ENCODE measurements at regions not wholly inside any gene's neighbourhood (a gene's known extent, or its start where the extent isn't known, plus 50 kb on each side); places are given as distances from the start of the nearest gene placed in this dataset.

- 54 to 64% (median 58%) methylated on average over 21 to 27 of the region's 27 CpGs for WGBS, 4 donors
- no peaks in the 10 kb centered on the region for H3K36me3 ChIP-seq
- DNase-seq (no peak), ATAC-seq (no peak)
- intact Hi-C loops (cut with DNase I), result no loop called here
- peaks cover 0 to 5% (median 0%) of the 10 kb centered on the region in 12 donors for H3K9me3 ChIP-seq
- no peak for TF ChIP-seq CTCF (IDR thresholded peaks at IDR 0.05)
- no peak for TF ChIP-seq POLR2A (IDR thresholded peaks at IDR 0.05)
- peaks cover 0 to 33% (median 17%) of the 10 kb centered on the region in 9 donors for H3K27me3 ChIP-seq
- no peak overlapping the region for H3K27ac ChIP-seq
- no peak overlapping the region for H3K4me3 ChIP-seq
- peaks cover 0 to 6% (median 0%) of the 10 kb centered on the region in 12 donors for H3K4me1 ChIP-seq
Observed at GRCh38 chr12:131218026-131218922, 264.6 kb downstream of the ADGRD1 start.

- Histone ChIP-seq H3K9me3 (no peaks in the 10 kb centered on the region), H3K27ac (no peak overlapping the region), H3K4me3 (no peak overlapping the region), H3K4me1 (peaks cover 0 to 6% (median 0%) of the 10 kb centered on the region in 12 donors), H3K36me3 (no peaks in the 10 kb centered on the region), H3K27me3 (peaks cover 0 to 33% (median 18%) of the 10 kb centered on the region in 9 donors)
- ATAC-seq (no peak), DNase-seq (no peak)
- intact Hi-C loops (cut with DNase I), result no loop called here
- WGBS, 4 donors, result 72 to 76% (median 73%) methylated on average over 15 of the region's 15 CpGs
- no peak for TF ChIP-seq POLR2A (IDR thresholded peaks at IDR 0.05)
- no peak for TF ChIP-seq CTCF (IDR thresholded peaks at IDR 0.05)
Observed at GRCh38 chr12:131218923-131219669, 265.4 kb downstream of the ADGRD1 start.

GRCh38 chr12:131219670-131220330, 266.1 kb downstream of the ADGRD1 start:
- H3K36me3 ChIP-seq, result no peaks in the 10 kb centered on the region
- DNase-seq, result no peak
- intact Hi-C loops (cut with DNase I), result loop anchor here in 3 of 10 donors (10.0 kb wide), 2 partner anchors 215 to 465 kb away; no protein-coding TSS in a partner anchor
- no peaks in the 10 kb centered on the region for H3K9me3 ChIP-seq
- H3K27me3 ChIP-seq, result peaks cover 0 to 33% (median 18%) of the 10 kb centered on the region in 9 donors
- H3K27ac ChIP-seq, result no peak overlapping the region
- H3K4me1 ChIP-seq, result peaks cover 0 to 6% (median 0%) of the 10 kb centered on the region in 12 donors
- 80 to 90% (median 85%) methylated on average over 9 to 11 of the region's 11 CpGs for WGBS, 4 donors
- TF ChIP-seq POLR2A (IDR thresholded peaks at IDR 0.05) (no peak), CTCF (IDR thresholded peaks at IDR 0.05) (no peak)
- no peak for ATAC-seq
- no peak overlapping the region for H3K4me3 ChIP-seq
